Liver (tissue), 8 donors: ENCODE measurements at regions not wholly inside any gene's neighbourhood (a gene's known extent, or its start where the extent isn't known, plus 50 kb on each side); places are given as distances from the start of the nearest gene placed in this dataset.
A peak's percentile ranks its signal among the peaks of the same experiment; 100 is the strongest.

ENCODE experiments used
- DNase-seq: peaks from one replicate; pipeline ENCODE4 v3.0.0-alpha.2; 2017; ENCODE audit warnings: low spot score
- H3K27ac ChIP-seq, 2 donors: one replicate each; pipeline ENCODE4 v1.7.0; 2013; ENCODE audit warnings: inconsistent platforms in 2 of 2, low read length in 2 of 2, control low read depth in 1 of 2, low read depth in 1 of 2, mild to moderate bottlenecking in 1 of 2
- H3K27me3 ChIP-seq, 4 donors: one replicate each; pipeline versions ENCODE4 v1.6.1 to v1.7.0; 2013; ENCODE audit warnings: low read length in 3 of 4, inconsistent platforms in 1 of 4, mild to moderate bottlenecking in 1 of 4, moderate library complexity in 1 of 4; ENCODE audit not compliant: control insufficient read depth in 4 of 4, insufficient read depth in 4 of 4
- H3K36me3 ChIP-seq, 4 donors: one replicate each; pipeline versions ENCODE4 v1.6.1 to v1.7.0; 2013; ENCODE audit warnings: low read length in 3 of 4, mild to moderate bottlenecking in 3 of 4, low read depth in 1 of 4, moderate library complexity in 1 of 4; ENCODE audit not compliant: control insufficient read depth in 4 of 4, insufficient read depth in 3 of 4
- H3K4me1 ChIP-seq, 4 donors: one replicate each; pipeline versions ENCODE4 v1.6.1 to v1.7.0; 2013; ENCODE audit warnings: low read length in 3 of 4, mild to moderate bottlenecking in 3 of 4, moderate library complexity in 1 of 4; ENCODE audit not compliant: control insufficient read depth in 4 of 4, insufficient read depth in 4 of 4
- H3K4me3 ChIP-seq, 3 donors: one replicate each; pipeline versions ENCODE4 v1.6.1 to v1.7.0; 2013; ENCODE audit warnings: low read length in 3 of 3, control low read depth in 1 of 3, low read depth in 1 of 3, mild to moderate bottlenecking in 1 of 3
- H3K9ac ChIP-seq, 2 donors: one replicate each; pipeline ENCODE4 v1.7.0; 2013; ENCODE audit warnings: low read length in 2 of 2, mild to moderate bottlenecking in 2 of 2, moderate library complexity in 2 of 2, control low read depth in 1 of 2, low read depth in 1 of 2
- H3K9me3 ChIP-seq, 4 donors: one replicate each; pipeline versions ENCODE4 v1.6.1 to v1.7.0; 2013; ENCODE audit warnings: low read length in 3 of 4; ENCODE audit not compliant: control insufficient read depth in 4 of 4
- ATF3 ChIP-seq: IDR thresholded peaks from 2 replicates; pipeline ENCODE4 v1.6.1; 2016; ENCODE audit warnings: antibody characterized with exemption
- CTCF ChIP-seq: fragments of 150-350 bp; IDR thresholded peaks from 2 replicates; pipeline ENCODE4 v1.5.1; 2017; ENCODE audit warnings: improper control_type of control experiment, low read depth, low read length; ENCODE audit not compliant: missing input control
- EGR1 ChIP-seq, 2 donors: IDR thresholded peaks; 2 replicates each; pipeline ENCODE4 v1.6.1; 2016 to 2018; ENCODE audit warnings: antibody characterized with exemption in 2 of 2, low read depth in 2 of 2
- FOXA1 ChIP-seq: IDR thresholded peaks from 2 replicates; pipeline ENCODE4 v1.6.1; 2016; ENCODE audit warnings: antibody characterized with exemption
- FOXA2 ChIP-seq: IDR thresholded peaks from 2 replicates; pipeline ENCODE4 v1.6.1; 2016; ENCODE audit warnings: antibody characterized with exemption
- GABPA ChIP-seq, 2 donors: IDR thresholded peaks in 1 of 2; conservative IDR thresholded peaks in 1 of 2; 2 replicates each; pipeline ENCODE4 v1.6.1; 2016; ENCODE audit warnings: antibody characterized with exemption in 2 of 2, mild to moderate bottlenecking in 1 of 2, moderate library complexity in 1 of 2
- HNF4A ChIP-seq, 2 donors: conservative IDR thresholded peaks; 2 replicates each; pipeline ENCODE4 v1.6.1; 2016; ENCODE audit warnings: antibody characterized with exemption in 2 of 2, mild to moderate bottlenecking in 2 of 2
- HNF4G ChIP-seq: IDR thresholded peaks from 2 replicates; pipeline ENCODE4 v1.6.1; 2016; ENCODE audit warnings: antibody characterized with exemption
- JUND ChIP-seq, 2 donors: IDR thresholded peaks; 2 replicates each; pipeline ENCODE4 v1.6.1; 2016; ENCODE audit warnings: antibody characterized with exemption in 2 of 2
- MAX ChIP-seq: IDR thresholded peaks from 2 replicates; pipeline ENCODE4 v1.6.1; 2016; ENCODE audit warnings: antibody characterized with exemption
- NR2F2 ChIP-seq: IDR thresholded peaks from 2 replicates; pipeline ENCODE4 v1.6.1; 2016; ENCODE audit warnings: antibody characterized with exemption
- RAD21 ChIP-seq, 2 donors: IDR thresholded peaks; 2 replicates each; pipeline ENCODE4 v1.6.1; 2016; ENCODE audit warnings: antibody characterized with exemption in 2 of 2, mild to moderate bottlenecking in 2 of 2
- REST ChIP-seq: IDR thresholded peaks from 2 replicates; pipeline ENCODE4 v1.6.1; 2016; ENCODE audit warnings: antibody characterized with exemption, mild to moderate bottlenecking
- RXRA ChIP-seq, 2 donors: IDR thresholded peaks; 2 replicates each; pipeline ENCODE4 v1.6.1; 2017 to 2018; ENCODE audit warnings: antibody characterized with exemption in 2 of 2, mild to moderate bottlenecking in 1 of 2
- SP1 ChIP-seq: IDR thresholded peaks from 2 replicates; pipeline ENCODE4 v1.6.1; 2018; ENCODE audit warnings: antibody characterized with exemption, mild to moderate bottlenecking
- TAF1 ChIP-seq: conservative IDR thresholded peaks from 2 replicates; pipeline ENCODE4 v1.6.1; 2016; ENCODE audit warnings: antibody characterized with exemption, mild to moderate bottlenecking
- YY1 ChIP-seq: IDR thresholded peaks from 2 replicates; pipeline ENCODE4 v1.6.1; 2016; ENCODE audit warnings: antibody characterized with exemption, mild to moderate bottlenecking
- ZBTB33 ChIP-seq: IDR thresholded peaks from 2 replicates; pipeline ENCODE4 v1.6.1; 2016; ENCODE audit warnings: antibody characterized with exemption
- WGBS: extraction: QIAGEN DNeasy Blood & Tissue Kit; methylation state at CpG from one replicate; pipeline ENCODE4 v1.1.7; 2013; 5-methylcytosine and 5-hydroxymethylcytosine counted together
- donor health status: healthy.
- donor health status: healthy.
- donor health status: healthy.
- donor health status: healthy.
- donor health status: healthy.

- Histone ChIP-seq H3K27ac (no peak overlapping the region), H3K4me1 (peaks cover 0 to 6% (median 4%) of the 10 kb centered on the region in 4 donors), H3K9me3 (no peaks in the 10 kb centered on the region), H3K36me3 (no peaks in the 10 kb centered on the region), H3K9ac (no peak overlapping the region), H3K4me3 (no peak overlapping the region), H3K27me3 (no peaks in the 10 kb centered on the region)
- no peak for TF ChIP-seq REST
- TF ChIP-seq RAD21 (IDR thresholded peaks at IDR 0.05) = peak; percentile 58 to 65
- TF ChIP-seq NR2F2 = no peak
- no peak for TF ChIP-seq FOXA2
- TF ChIP-seq EGR1 (IDR thresholded peaks at IDR 0.05; ENCODE audit: low read depth in 2 of 2) = peak in 1 of 2 donors; percentile 56
- TF ChIP-seq HNF4G = no peak
- TF ChIP-seq ATF3 = no peak
- peak in 1 of 2 donors; percentile 72 for TF ChIP-seq JUND (IDR thresholded peaks at IDR 0.05)
- peak; percentile 24 for TF ChIP-seq YY1
- no peak for TF ChIP-seq GABPA (IDR thresholded peaks at IDR 0.05 in 1 of 2, conservative IDR thresholded peaks at IDR 0.05 in 1 of 2)
- no peak for TF ChIP-seq CTCF
- no peak for TF ChIP-seq FOXA1
- TF ChIP-seq MAX = no peak
- TF ChIP-seq ZBTB33 = peak; percentile 21
- peak; percentile 71 to 90 for TF ChIP-seq HNF4A (conservative IDR thresholded peaks at IDR 0.05)
- peak; percentile 35 for TF ChIP-seq SP1
- peak; percentile 44 to 88 for TF ChIP-seq RXRA (IDR thresholded peaks at IDR 0.05)
- no peak for TF ChIP-seq TAF1
- WGBS = 39% methylated on average over 6 of the region's 6 CpGs
- no peak for DNase-seq
Measured at GRCh38 chr2:15687720-15688119, 96.1 kb downstream of the DDX1 start.
